ENCODE measurements at regions not wholly inside any gene's neighbourhood (a gene's known extent, or its start where the extent isn't known, plus 50 kb on each side); places are given as distances from the start of the nearest gene placed in this dataset.

DNA sequence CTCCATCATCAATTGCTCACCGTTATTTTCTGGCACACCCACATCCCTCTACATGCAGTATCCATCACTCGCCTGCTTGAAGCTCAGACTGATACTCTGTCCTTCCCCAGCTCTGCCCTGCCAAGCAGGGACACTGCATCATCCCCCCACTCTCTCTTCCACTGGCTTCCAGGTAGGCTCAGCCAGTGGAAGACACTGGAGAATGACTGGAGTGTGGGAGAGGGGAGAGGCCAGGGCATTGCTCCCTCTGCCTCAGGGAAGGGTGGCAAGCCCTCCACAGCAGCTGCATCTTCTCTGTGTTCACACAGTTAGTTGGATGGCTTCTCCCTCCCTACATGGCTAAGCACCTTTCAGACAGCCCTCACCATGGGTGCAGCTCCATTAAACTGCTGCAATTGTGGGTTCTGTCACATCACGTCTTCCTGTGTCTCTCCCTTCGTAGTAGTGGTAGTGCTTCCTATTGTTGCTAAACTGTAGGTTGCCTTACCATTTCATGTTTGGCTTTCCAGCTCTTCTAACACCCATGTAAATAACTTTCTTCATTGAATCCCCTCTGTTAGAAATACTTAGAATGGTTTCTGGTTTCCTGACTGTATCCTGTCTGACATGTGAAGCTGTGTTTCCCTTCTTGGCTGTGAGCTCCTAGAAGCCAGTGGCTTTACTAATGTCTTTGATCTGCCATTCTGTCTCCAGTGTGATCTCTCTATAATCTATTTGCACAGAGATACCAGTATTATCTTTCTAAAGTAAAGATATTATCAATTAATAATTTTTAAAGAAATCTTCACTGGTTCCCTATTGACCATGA is 483.7 kb upstream of the LRRN3 start:
- DNase-seq: no peak

- DNase-seq: no peak
These were observed 481.6 kb upstream of the LRRN3 start for GRCh38 chr7:110609336-110609735.

GRCh38 chr7:110612680-110613079 is 478.2 kb upstream of the LRRN3 start:
- DNase-seq: no peak
